GM13976 (cell line): ENCODE measurements at regions not wholly inside any gene's neighbourhood (a gene's known extent, or its start where the extent isn't known, plus 50 kb on each side); places are given as distances from the start of the nearest gene placed in this dataset.

ENCODE experiments used
- DNase-seq: peaks from one replicate; pipeline ENCODE4 v3.0.0; 2012; ENCODE audit warnings: low spot score
- CTCF ChIP-seq: IDR thresholded peaks from 2 replicates; pipeline ENCODE4 v1.5.1; 2012; ENCODE audit warnings: borderline replicate concordance, mild to moderate bottlenecking; ENCODE audit not compliant: insufficient read depth; ENCODE audit errors: extremely low read depth, missing control alignments, control extremely low read depth
- in situ Hi-C: fragments of 300-500 bp; cut with MboI; formaldehyde crosslinking; loops from one replicate; pipeline ENCODE4 v1.12.0; 2022; ENCODE audit warnings: low sequenced_read_pairs, mixed read lengths, inconsistent platforms; ENCODE audit not compliant: unreplicated experiment

GRCh38 chr15:39473298-39473947, 107.5 kb upstream of the THBS1 start:
- no peak for TF ChIP-seq CTCF
- no peak for DNase-seq
- in situ Hi-C loops: no loop called here

- in situ Hi-C loops: no loop called here
- DNase-seq: no peak
- TF ChIP-seq CTCF: no peak
Measured at GRCh38 chr15:39474657-39475056, 106.2 kb upstream of the THBS1 start.

- in situ Hi-C loops: no loop called here
- no peak for DNase-seq
Measured at GRCh38 chr15:39478996-39479395, 101.9 kb upstream of the THBS1 start.

GRCh38 chr15:39479911-39480310, 101.0 kb upstream of the THBS1 start:
- in situ Hi-C loops: no loop called here
- no peak for TF ChIP-seq CTCF
- DNase-seq: no peak

More at GRCh38 chr15:39478996-39479395, 101.9 kb upstream of the THBS1 start:
- no peak for TF ChIP-seq CTCF

GRCh38 chr15:39482459-39482858, 98.4 kb upstream of the THBS1 start:
- in situ Hi-C loops: no loop called here
- TF ChIP-seq CTCF: no peak

GRCh38 chr15:39486621-39487457, 94.0 kb upstream of the THBS1 start:
- no peak for DNase-seq
- TF ChIP-seq CTCF: no peak
- in situ Hi-C loops: no loop called here

More at GRCh38 chr15:39482459-39482858, 98.4 kb upstream of the THBS1 start:
- DNase-seq: no peak
